Osteoblast (primary cell): ENCODE measurements at regions not wholly inside any gene's neighbourhood (a gene's known extent, or its start where the extent isn't known, plus 50 kb on each side); places are given as distances from the start of the nearest gene placed in this dataset.
A peak's percentile ranks its signal among the peaks of the same experiment; 100 is the strongest.

Experiments
- DNase-seq: peaks from one replicate; pipeline ENCODE4 v3.0.0; 2011; ENCODE audit warnings: low spot score, mixed read lengths; ENCODE audit not compliant: insufficient read length; ENCODE audit errors: missing footprints
- H2AFZ ChIP-seq: 2 replicates; pipeline ENCODE4 v1.6.0; 2011; ENCODE audit warnings: mild to moderate bottlenecking, low read length
- H3K27ac ChIP-seq: 2 replicates; pipeline ENCODE4 v1.5.1; 2011; ENCODE audit warnings: mild to moderate bottlenecking, low read depth, low read length, moderate library complexity
- H3K27me3 ChIP-seq: 2 replicates; pipeline ENCODE4 v1.6.0; 2012; ENCODE audit warnings: mild to moderate bottlenecking, control low read depth, inconsistent platforms, low read length, moderate library complexity; ENCODE audit not compliant: insufficient read depth
- H3K36me3 ChIP-seq: 2 replicates; pipeline ENCODE4 v1.5.1; 2011; ENCODE audit warnings: mild to moderate bottlenecking, low read length, control low read depth, moderate library complexity; ENCODE audit not compliant: insufficient read depth
- H3K4me1 ChIP-seq: 2 replicates; pipeline ENCODE4 v1.5.1; 2011; ENCODE audit warnings: mild to moderate bottlenecking, low read length, control low read depth, moderate library complexity; ENCODE audit not compliant: insufficient read depth
- H3K4me2 ChIP-seq: 2 replicates; pipeline ENCODE4 v1.6.0; 2011; ENCODE audit warnings: mild to moderate bottlenecking, low read length; ENCODE audit not compliant: insufficient read depth
- H3K4me3 ChIP-seq: fragments of 200-600 bp; sonication (generic); 3 replicates; pipeline ENCODE4 v1.5.1; 2012; ENCODE audit warnings: mild to moderate bottlenecking, low read length, inconsistent platforms; ENCODE audit not compliant: insufficient read depth
- H3K79me2 ChIP-seq: 2 replicates; pipeline ENCODE4 v1.6.0; 2012; ENCODE audit warnings: mild to moderate bottlenecking, low read length, control low read depth, inconsistent platforms; ENCODE audit not compliant: insufficient read depth
- H3K9me3 ChIP-seq: 2 replicates; pipeline ENCODE4 v1.5.1; 2011; ENCODE audit warnings: low read depth, low read length, control low read depth
- H4K20me1 ChIP-seq: 2 replicates; pipeline ENCODE4 v1.6.0; 2012; ENCODE audit warnings: mild to moderate bottlenecking, low read length, control low read depth; ENCODE audit not compliant: insufficient read depth
- CTCF ChIP-seq: IDR thresholded peaks from 2 replicates; pipeline ENCODE4 v1.5.1; 2011; ENCODE audit warnings: mild to moderate bottlenecking, low read depth, low read length, moderate library complexity; ENCODE audit errors: extremely low read depth

GRCh38 chr10:30737931-30738391 is 108.4 kb upstream of the LYZL2 start:
- Histone ChIP-seq H3K36me3 (no peaks in the 10 kb centered on the region), H4K20me1 (no peaks in the 10 kb centered on the region), H2AFZ (no peak overlapping the region), H3K27me3 (no peaks in the 10 kb centered on the region), H3K4me1 (peaks cover 8% of the 10 kb centered on the region), H3K4me2 (no peak overlapping the region), H3K79me2 (no peaks in the 10 kb centered on the region), H3K9me3 (no peaks in the 10 kb centered on the region), H3K4me3 (no peak overlapping the region), H3K27ac (peak overlapping the region; percentile 26)
- no peak for TF ChIP-seq CTCF
- no peak for DNase-seq

- Histone ChIP-seq H3K27me3 (no peaks in the 10 kb centered on the region), H2AFZ (peak overlapping the region; percentile 9), H3K4me2 (no peak overlapping the region)
Measured at GRCh38 chr10:30736685-30737232, 107.2 kb upstream of the LYZL2 start.

DNA sequence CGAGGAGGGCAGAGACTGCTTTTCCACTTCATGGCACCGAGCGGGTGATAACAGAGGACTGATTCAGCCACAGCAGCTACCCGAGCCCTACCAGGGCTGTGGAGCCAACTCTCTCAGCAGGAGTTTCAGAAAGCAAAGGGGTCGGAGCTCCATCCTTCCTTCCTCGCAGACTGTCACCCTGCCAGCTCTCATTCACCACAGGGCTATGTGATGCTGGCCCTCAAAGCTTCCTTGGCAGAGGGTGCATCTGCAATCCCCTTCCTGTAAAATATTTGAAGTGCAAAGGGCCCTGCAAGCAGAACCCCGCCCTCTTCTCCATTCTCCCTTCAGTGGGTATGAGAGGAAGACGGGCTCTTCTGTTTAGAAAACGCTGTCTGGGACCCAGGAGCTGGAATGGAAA is 105.3 kb upstream of the LYZL2 start:
- no peak for DNase-seq
- no peak for TF ChIP-seq CTCF
- Histone ChIP-seq H3K4me2 (no peak overlapping the region), H4K20me1 (no peaks in the 10 kb centered on the region), H3K9me3 (no peaks in the 10 kb centered on the region), H2AFZ (peak overlapping the region; percentile 48), H3K27me3 (no peaks in the 10 kb centered on the region), H3K4me1 (peaks cover 8% of the 10 kb centered on the region), H3K4me3 (no peak overlapping the region), H3K79me2 (no peaks in the 10 kb centered on the region), H3K27ac (no peak overlapping the region), H3K36me3 (no peaks in the 10 kb centered on the region)

More at GRCh38 chr10:30736685-30737232, 107.2 kb upstream of the LYZL2 start:
- H3K9me3 ChIP-seq, result no peaks in the 10 kb centered on the region
- no peaks in the 10 kb centered on the region for H3K36me3 ChIP-seq
- peak; percentile 92 for DNase-seq
- no peak overlapping the region for H3K4me3 ChIP-seq
- peak overlapping the region; percentile 26 for H3K27ac ChIP-seq
- TF ChIP-seq CTCF, result no peak
- H3K79me2 ChIP-seq, result no peaks in the 10 kb centered on the region
- no peaks in the 10 kb centered on the region for H4K20me1 ChIP-seq
- H3K4me1 ChIP-seq, result peaks cover 8% of the 10 kb centered on the region

DNA sequence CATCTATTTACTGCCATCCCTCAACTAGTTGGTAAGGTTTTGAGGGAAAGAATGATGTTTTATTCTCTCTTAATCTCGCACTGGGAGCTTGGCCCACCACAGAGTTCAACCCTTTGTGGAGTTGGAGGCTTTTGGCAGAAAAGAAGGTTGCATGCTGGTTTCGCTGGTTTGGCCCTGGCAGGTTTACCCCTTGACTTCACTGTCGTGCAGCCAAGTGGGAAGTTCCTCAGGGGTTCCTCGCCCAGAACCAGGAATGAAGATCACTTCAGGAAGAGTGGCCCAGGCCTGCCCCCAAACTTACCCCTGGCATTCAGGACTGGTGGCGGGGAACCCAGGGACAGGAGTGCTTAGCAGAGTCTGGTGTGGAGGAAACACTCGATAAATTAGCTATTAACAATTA is 103.1 kb upstream of the LYZL2 start:
- Histone ChIP-seq H3K4me1 (peaks cover 8% of the 10 kb centered on the region), H4K20me1 (no peaks in the 10 kb centered on the region), H3K27me3 (no peaks in the 10 kb centered on the region), H3K27ac (no peak overlapping the region), H3K4me3 (no peak overlapping the region), H3K79me2 (no peaks in the 10 kb centered on the region), H3K9me3 (no peaks in the 10 kb centered on the region), H3K36me3 (no peaks in the 10 kb centered on the region), H3K4me2 (no peak overlapping the region), H2AFZ (no peak overlapping the region)
- TF ChIP-seq CTCF, result no peak
- DNase-seq, result no peak
